ENCODE measurements at regions not wholly inside any gene's neighbourhood (a gene's known extent, or its start where the extent isn't known, plus 50 kb on each side); places are given as distances from the start of the nearest gene placed in this dataset.

DNA sequence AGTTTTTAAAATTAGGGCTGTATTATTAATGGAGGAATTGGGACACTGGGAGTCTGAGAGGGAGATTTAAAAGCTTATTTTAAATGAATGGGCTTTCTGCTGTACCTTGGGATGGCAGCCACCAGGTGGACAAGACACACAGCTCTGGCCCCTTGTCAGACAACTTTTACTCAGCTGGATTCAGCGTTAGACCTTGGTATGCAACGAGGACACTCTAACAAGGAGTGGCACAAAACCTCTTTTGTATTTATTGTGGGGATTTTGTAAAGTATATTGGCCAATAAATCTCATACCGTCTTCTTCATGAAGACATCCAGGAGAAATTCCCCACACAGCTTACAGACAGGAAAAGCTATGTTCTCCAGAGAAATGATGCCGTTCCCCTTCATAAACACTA, 105.7 kb downstream of the LCA5 start:
- no peak for TF ChIP-seq LEF1 (IDR thresholded peaks at IDR 0.05; ENCODE audit: borderline replicate concordance)
- TF ChIP-seq FOXA1 (IDR thresholded peaks at IDR 0.05): no peak
- no peak for TF ChIP-seq SP1 (IDR thresholded peaks at IDR 0.05)
- TF ChIP-seq ELF4 (IDR thresholded peaks at IDR 0.05): no peak
- TF ChIP-seq L3MBTL2 (conservative IDR thresholded peaks at IDR 0.05): no peak
- TF ChIP-seq ARNT (IDR thresholded peaks at IDR 0.05): no peak
- TF ChIP-seq NFRKB (IDR thresholded peaks at IDR 0.05): no peak
- TF ChIP-seq ZNF384 (IDR thresholded peaks at IDR 0.05): no peak
- TF ChIP-seq SUZ12 (IDR thresholded peaks at IDR 0.05): no peak
- TF ChIP-seq FOXK2 (IDR thresholded peaks at IDR 0.05): no peak
- TF ChIP-seq, protein P1, sequence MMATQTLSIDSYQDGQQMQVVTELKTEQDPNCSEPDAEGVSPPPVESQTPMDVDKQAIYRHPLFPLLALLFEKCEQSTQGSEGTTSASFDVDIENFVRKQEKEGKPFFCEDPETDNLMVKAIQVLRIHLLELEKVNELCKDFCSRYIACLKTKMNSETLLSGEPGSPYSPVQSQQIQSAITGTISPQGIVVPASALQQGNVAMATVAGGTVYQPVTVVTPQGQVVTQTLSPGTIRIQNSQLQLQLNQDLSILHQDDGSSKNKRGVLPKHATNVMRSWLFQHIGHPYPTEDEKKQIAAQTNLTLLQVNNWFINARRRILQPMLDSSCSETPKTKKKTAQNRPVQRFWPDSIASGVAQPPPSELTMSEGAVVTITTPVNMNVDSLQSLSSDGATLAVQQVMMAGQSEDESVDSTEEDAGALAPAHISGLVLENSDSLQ (IDR thresholded peaks at IDR 0.05): no peak
- TF ChIP-seq BHLHE40 (IDR thresholded peaks at IDR 0.05; ENCODE audit: borderline replicate concordance): no peak
- TF ChIP-seq CTBP1 (IDR thresholded peaks at IDR 0.05; ENCODE audit: borderline replicate concordance): no peak
- TF ChIP-seq FOXM1 (IDR thresholded peaks at IDR 0.05; ENCODE audit: borderline replicate concordance): no peak
- no peak for TF ChIP-seq TARDBP (IDR thresholded peaks at IDR 0.05)
- POLR2A ChIA-PET: interaction anchor here (0.6 to 0.7 kb wide), 2 partner anchors 20 to 568 kb away, joined by 3 read pairs; no protein-coding TSS in a partner anchor
- peak; percentile 45 for DNase-seq (ENCODE audit: extremely low spot score)
- CTCF ChIA-PET: interaction anchor here (0.7 to 1.2 kb wide), 2 partner anchors 9 to 24 kb away, joined by 3 to 4 read pairs; no protein-coding TSS in a partner anchor

GRCh38 chr6:79430913-79431536, 106.2 kb downstream of the LCA5 start:
- TF ChIP-seq L3MBTL2 (conservative IDR thresholded peaks at IDR 0.05): no peak
- TF ChIP-seq ELF4 (IDR thresholded peaks at IDR 0.05): no peak
- TF ChIP-seq HDGF (IDR thresholded peaks at IDR 0.05; ENCODE audit: borderline replicate concordance): no peak
- TF ChIP-seq FOXA1 (IDR thresholded peaks at IDR 0.05): no peak
- no peak for TF ChIP-seq ZNF384 (IDR thresholded peaks at IDR 0.05)
- ChIA-PET CTCF (interaction anchor here (0.7 to 1.2 kb wide), 2 partner anchors 9 to 25 kb away, joined by 3 to 4 read pairs; no protein-coding TSS in a partner anchor), POLR2A (interaction anchor here (0.6 kb wide), 1 partner anchor 567 kb away, joined by 3 read pairs; no protein-coding TSS in a partner anchor)
- no peak for DNase-seq (ENCODE audit: extremely low spot score)

DNA sequence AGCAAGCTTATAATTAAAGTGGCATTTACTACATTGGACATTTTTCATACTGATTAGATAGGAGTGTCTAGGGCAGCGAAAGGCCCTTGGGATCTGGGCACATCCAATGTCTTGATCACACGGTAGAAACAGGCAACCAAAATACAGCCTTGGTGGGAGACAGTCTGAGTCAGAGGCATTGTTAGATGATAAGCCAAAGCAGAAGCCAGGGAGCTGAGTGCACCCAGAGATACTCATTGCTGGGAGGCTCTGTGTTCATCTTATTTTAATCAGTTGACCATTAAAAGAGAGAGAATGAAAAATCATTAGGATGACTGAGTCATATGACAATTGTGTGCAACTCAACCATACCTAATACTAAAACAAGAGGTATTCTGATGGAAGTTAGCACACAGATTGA, 109.5 kb downstream of the LCA5 start:
- ChIA-PET CTCF (no interaction called here), POLR2A (no interaction called here)
- no peak for TF ChIP-seq FOXM1 (IDR thresholded peaks at IDR 0.05; ENCODE audit: borderline replicate concordance)
- TF ChIP-seq BHLHE40 (IDR thresholded peaks at IDR 0.05; ENCODE audit: borderline replicate concordance): no peak
- TF ChIP-seq NFRKB (IDR thresholded peaks at IDR 0.05): no peak
- TF ChIP-seq FOXA1 (IDR thresholded peaks at IDR 0.05): no peak
- TF ChIP-seq TARDBP (IDR thresholded peaks at IDR 0.05): no peak
- no peak for TF ChIP-seq HDGF (IDR thresholded peaks at IDR 0.05; ENCODE audit: borderline replicate concordance)
- no peak for TF ChIP-seq SUZ12 (IDR thresholded peaks at IDR 0.05)
- TF ChIP-seq LEF1 (IDR thresholded peaks at IDR 0.05; ENCODE audit: borderline replicate concordance): no peak
- TF ChIP-seq ARNT (IDR thresholded peaks at IDR 0.05): no peak
- TF ChIP-seq CTBP1 (IDR thresholded peaks at IDR 0.05; ENCODE audit: borderline replicate concordance): no peak
- TF ChIP-seq, protein P1 (IDR thresholded peaks at IDR 0.05): no peak
- no peak for TF ChIP-seq SP1 (IDR thresholded peaks at IDR 0.05)
- TF ChIP-seq L3MBTL2 (conservative IDR thresholded peaks at IDR 0.05): no peak
- no peak for TF ChIP-seq ZNF384 (IDR thresholded peaks at IDR 0.05)
- TF ChIP-seq ELF4 (IDR thresholded peaks at IDR 0.05): no peak
- no peak for TF ChIP-seq FOXK2 (IDR thresholded peaks at IDR 0.05)
- DNase-seq (ENCODE audit: extremely low spot score): no peak

GRCh38 chr6:79426625-79427278, 110.5 kb downstream of the LCA5 start:
- CTCF ChIA-PET: no interaction called here

DNA sequence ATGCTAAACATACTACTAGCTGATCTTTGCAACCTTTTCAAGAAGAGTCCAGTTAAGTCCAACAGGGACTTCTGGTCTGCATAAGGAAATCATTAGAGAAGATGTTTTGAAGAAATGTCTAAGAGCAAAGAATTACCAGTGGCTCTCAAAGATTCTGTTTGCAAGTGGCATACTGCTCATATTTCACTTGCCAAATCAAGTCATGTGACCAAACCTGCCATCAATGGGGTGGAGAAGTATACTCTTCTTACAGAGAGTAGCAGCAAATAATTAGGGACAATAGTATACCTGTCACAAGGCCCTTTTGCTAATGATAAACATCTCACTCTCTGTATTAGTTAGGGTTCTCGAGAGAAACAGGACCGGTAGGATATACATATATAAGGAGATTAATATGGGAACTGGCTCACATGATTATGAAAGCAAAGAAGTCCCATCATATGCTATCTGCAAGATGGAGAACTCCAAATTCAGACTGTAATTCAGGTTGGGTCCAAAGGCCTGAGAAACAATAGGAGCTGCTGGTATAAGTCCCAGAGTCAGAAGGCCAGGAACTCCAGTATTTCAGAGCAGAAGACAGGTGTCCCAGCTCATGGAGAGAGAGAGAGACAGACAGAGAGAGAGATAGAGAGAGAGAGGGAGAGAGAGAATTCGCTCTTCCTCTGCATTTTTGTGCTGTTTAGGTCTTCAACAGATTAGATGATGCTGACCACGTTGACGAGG, 111.5 kb downstream of the LCA5 start:
- no peak for DNase-seq (ENCODE audit: extremely low spot score)
- ChIA-PET POLR2A (interaction anchor here (0.6 kb wide), 1 partner anchor 1979 kb away, joined by 3 read pairs; no protein-coding TSS in a partner anchor), CTCF (no interaction called here)
- TF ChIP-seq FOXA1 (IDR thresholded peaks at IDR 0.05) (no peak), ELF4 (IDR thresholded peaks at IDR 0.05) (no peak), SP1 (IDR thresholded peaks at IDR 0.05) (no peak), NFRKB (IDR thresholded peaks at IDR 0.05) (no peak)

More at GRCh38 chr6:79426625-79427278, 110.5 kb downstream of the LCA5 start:
- POLR2A ChIA-PET: no interaction called here
- no peak for TF ChIP-seq BHLHE40 (IDR thresholded peaks at IDR 0.05; ENCODE audit: borderline replicate concordance)
- no peak for TF ChIP-seq ZNF384 (IDR thresholded peaks at IDR 0.05)
- TF ChIP-seq SP1 (IDR thresholded peaks at IDR 0.05): no peak
- no peak for TF ChIP-seq NFRKB (IDR thresholded peaks at IDR 0.05)
- TF ChIP-seq FOXK2 (IDR thresholded peaks at IDR 0.05): no peak
- TF ChIP-seq, protein P1 (IDR thresholded peaks at IDR 0.05): no peak
- no peak for DNase-seq (ENCODE audit: extremely low spot score)

- TF ChIP-seq TARDBP (IDR thresholded peaks at IDR 0.05): no peak
- no peak for TF ChIP-seq FOXA1 (IDR thresholded peaks at IDR 0.05)
- TF ChIP-seq SP1 (IDR thresholded peaks at IDR 0.05): no peak
- no peak for TF ChIP-seq BHLHE40 (IDR thresholded peaks at IDR 0.05; ENCODE audit: borderline replicate concordance)
- no peak for TF ChIP-seq ARNT (IDR thresholded peaks at IDR 0.05)
- no peak for TF ChIP-seq NFRKB (IDR thresholded peaks at IDR 0.05)
- no peak for TF ChIP-seq FOXK2 (IDR thresholded peaks at IDR 0.05)
- TF ChIP-seq ZNF384 (IDR thresholded peaks at IDR 0.05): no peak
- no peak for TF ChIP-seq HDGF (IDR thresholded peaks at IDR 0.05; ENCODE audit: borderline replicate concordance)
- no peak for TF ChIP-seq ELF4 (IDR thresholded peaks at IDR 0.05)
- no peak for TF ChIP-seq L3MBTL2 (conservative IDR thresholded peaks at IDR 0.05)
- TF ChIP-seq, protein P1 (IDR thresholded peaks at IDR 0.05): no peak
- no peak for TF ChIP-seq CTBP1 (IDR thresholded peaks at IDR 0.05; ENCODE audit: borderline replicate concordance)
- TF ChIP-seq FOXM1 (IDR thresholded peaks at IDR 0.05; ENCODE audit: borderline replicate concordance): no peak
- TF ChIP-seq LEF1 (IDR thresholded peaks at IDR 0.05; ENCODE audit: borderline replicate concordance): no peak
- no peak for TF ChIP-seq SUZ12 (IDR thresholded peaks at IDR 0.05)
- POLR2A ChIA-PET: no interaction called here
- CTCF ChIA-PET: no interaction called here
- DNase-seq (ENCODE audit: extremely low spot score): no peak
These were observed 114.0 kb downstream of the LCA5 start for GRCh38 chr6:79423216-79423615.
